Heart right ventricle (tissue), 16 donors: ENCODE measurements at regions not wholly inside any gene's neighbourhood (a gene's known extent, or its start where the extent isn't known, plus 50 kb on each side); places are given as distances from the start of the nearest gene placed in this dataset.
A peak's percentile ranks its signal among the peaks of the same experiment; 100 is the strongest.

Experiments
- ATAC-seq, 8 donors: fragments of 200-7000 bp; cut with Tn5 transposase; one replicate each; pipeline ENCODE4 v1.9.1; 2020; ENCODE audit warnings: mild to moderate bottlenecking in 8 of 8, moderate library complexity in 8 of 8, moderate number of reproducible peaks in 1 of 8
- DNase-seq, 2 donors: peaks; one replicate each; pipeline ENCODE4 v3.0.0-alpha.2; 2020
- H3K27ac ChIP-seq, 10 donors: fragments of 200-600 bp; sonication (generic) in 2 of 10; one replicate each; pipeline versions ENCODE4 v1.5.0 to v1.8.0; 2020 to 2022; ENCODE audit warnings: mild to moderate bottlenecking in 3 of 10
- H3K27me3 ChIP-seq, 7 donors: fragments of 200-600 bp; one replicate each; pipeline ENCODE4 v1.8.0; 2021 to 2022; ENCODE audit warnings: mild to moderate bottlenecking in 2 of 7
- H3K36me3 ChIP-seq, 9 donors: fragments of 200-600 bp; sonication (generic) in 1 of 9; one replicate each; pipeline versions ENCODE4 v1.5.0 to v1.8.0; 2020 to 2022; ENCODE audit warnings: mild to moderate bottlenecking in 2 of 9
- H3K4me1 ChIP-seq, 9 donors: fragments of 200-600 bp; sonication (generic) in 1 of 9; one replicate each; pipeline versions ENCODE4 v1.5.0 to v1.8.0; 2020 to 2022; ENCODE audit warnings: mild to moderate bottlenecking in 4 of 9
- H3K4me3 ChIP-seq, 10 donors: fragments of 200-600 bp; sonication (generic) in 2 of 10; one replicate each; pipeline versions ENCODE4 v1.5.0 to v1.8.0; 2020 to 2022; ENCODE audit warnings: mild to moderate bottlenecking in 7 of 10, moderate library complexity in 2 of 10
- H3K9me3 ChIP-seq, 11 donors: fragments of 200-600 bp in 10 of 11; sonication (generic) in 2 of 11; one replicate each; pipeline versions ENCODE4 v1.5.0 to v1.8.0; 2013 to 2022; ENCODE audit warnings: mild to moderate bottlenecking in 2 of 11, control low read depth in 1 of 11, moderate library complexity in 1 of 11
- WGBS, 2 donors: extraction: QIAGEN DNeasy Blood & Tissue Kit; methylation state at CpG; one replicate each; pipeline ENCODE4 v1.1.7; 2013; ENCODE audit warnings: inconsistent platforms in 1 of 2; 5-methylcytosine and 5-hydroxymethylcytosine counted together
- intact Hi-C, 10 donors: fragments of 100-400 bp; cut with DNase I; formaldehyde crosslinking; loops; one replicate each; pipeline versions ENCODE4 v1.11.1 to v1.14.2; 2022
- TF ChIP-seq, protein P1 (sequence below), 9 donors: fragments of 200-600 bp; sonication (generic) in 2 of 9; IDR thresholded peaks; one replicate each; pipeline versions ENCODE4 v1.5.0 to v1.8.0; 2021 to 2022; ENCODE audit warnings: antibody characterized with exemption in 9 of 9, mild to moderate bottlenecking in 5 of 9, moderate library complexity in 1 of 9
- donor health status: Arrhythmogenic right ventricular cardiomyopathy.
- donor health status: ischemic (EF 13 %, LVEDD 7.1; RV severe dilation, severe dysfunction).
- donor health status: healthy with polysubstance abuse.
- donor health status: DM: no; HTN: yes; CAD: no.
- donor health status: DM: no; HTN: no; CAD: no.
- donor health status: ischemic (EF 25% LVEDD 6.9; RV normal size, moderate dysfunction).
- donor health status: ischemic (EF 25% LVEDD 5.7; RV mildly dilated, moderate dysfunction).
- donor health status: healthy.
- donor health status: DM: yes; HTN: yes; CAD: no.
- donor health status: Ischemic cardiomyopathy.
- donor health status: ischemic (EF 35%, LVEDD 5.7; RV mildly dilated, moderate dysfunction).
- donor health status: nonischemic (EF 11% LVEDD 7.7; RV severe dilation, severe dysfunction).
- donor health status: DM: yes; HTN: yes; CAD: no.
- donor health status: PGD.
- donor health status: ischemic (EF 29% LVEDD 5.4; RV normal size, mild dysfunction).
- donor health status: nonischemic (EF 23%, LVEDD 6.1; RV moderate dilation, normal function).

DNA sequence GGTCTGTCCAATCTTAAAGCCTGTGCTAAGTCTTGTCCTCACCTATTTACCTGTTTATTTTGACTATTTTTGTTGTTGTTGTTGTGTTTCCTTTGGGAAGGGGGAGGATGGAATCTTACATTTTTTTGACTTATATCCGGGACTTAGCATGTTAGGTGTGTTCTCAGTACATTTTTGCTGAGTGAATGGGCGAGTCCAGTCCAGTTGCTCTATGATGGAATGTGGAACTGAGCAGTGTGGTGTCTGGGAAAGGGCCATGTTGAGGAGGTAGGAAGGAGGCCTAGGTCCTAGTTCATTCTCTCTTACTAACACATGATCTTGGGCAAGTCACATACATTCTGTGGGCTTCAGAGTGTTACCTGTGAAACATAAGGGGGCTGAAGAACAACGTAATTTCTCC lies 80.9 kb upstream of the SLC38A2 start:
- no peak for DNase-seq
- Histone ChIP-seq H3K9me3 (no peaks in the 10 kb centered on the region), H3K27me3 (no peaks in the 10 kb centered on the region), H3K4me3 (no peak overlapping the region), H3K4me1 (peaks cover 9 to 43% (median 24%) of the 10 kb centered on the region in 9 donors), H3K27ac (no peak overlapping the region), H3K36me3 (no peaks in the 10 kb centered on the region)
- 97 to 99% methylated on average over 3 of the region's 3 CpGs for WGBS, 2 donors
- intact Hi-C loops: loop anchor here in 1 of 10 donors (10.0 kb wide), 1 partner anchor 69 kb away; no protein-coding TSS in a partner anchor
- TF ChIP-seq, protein P1, sequence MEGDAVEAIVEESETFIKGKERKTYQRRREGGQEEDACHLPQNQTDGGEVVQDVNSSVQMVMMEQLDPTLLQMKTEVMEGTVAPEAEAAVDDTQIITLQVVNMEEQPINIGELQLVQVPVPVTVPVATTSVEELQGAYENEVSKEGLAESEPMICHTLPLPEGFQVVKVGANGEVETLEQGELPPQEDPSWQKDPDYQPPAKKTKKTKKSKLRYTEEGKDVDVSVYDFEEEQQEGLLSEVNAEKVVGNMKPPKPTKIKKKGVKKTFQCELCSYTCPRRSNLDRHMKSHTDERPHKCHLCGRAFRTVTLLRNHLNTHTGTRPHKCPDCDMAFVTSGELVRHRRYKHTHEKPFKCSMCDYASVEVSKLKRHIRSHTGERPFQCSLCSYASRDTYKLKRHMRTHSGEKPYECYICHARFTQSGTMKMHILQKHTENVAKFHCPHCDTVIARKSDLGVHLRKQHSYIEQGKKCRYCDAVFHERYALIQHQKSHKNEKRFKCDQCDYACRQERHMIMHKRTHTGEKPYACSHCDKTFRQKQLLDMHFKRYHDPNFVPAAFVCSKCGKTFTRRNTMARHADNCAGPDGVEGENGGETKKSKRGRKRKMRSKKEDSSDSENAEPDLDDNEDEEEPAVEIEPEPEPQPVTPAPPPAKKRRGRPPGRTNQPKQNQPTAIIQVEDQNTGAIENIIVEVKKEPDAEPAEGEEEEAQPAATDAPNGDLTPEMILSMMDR (IDR thresholded peaks at IDR 0.05): no peak
- no peak for ATAC-seq

DNA sequence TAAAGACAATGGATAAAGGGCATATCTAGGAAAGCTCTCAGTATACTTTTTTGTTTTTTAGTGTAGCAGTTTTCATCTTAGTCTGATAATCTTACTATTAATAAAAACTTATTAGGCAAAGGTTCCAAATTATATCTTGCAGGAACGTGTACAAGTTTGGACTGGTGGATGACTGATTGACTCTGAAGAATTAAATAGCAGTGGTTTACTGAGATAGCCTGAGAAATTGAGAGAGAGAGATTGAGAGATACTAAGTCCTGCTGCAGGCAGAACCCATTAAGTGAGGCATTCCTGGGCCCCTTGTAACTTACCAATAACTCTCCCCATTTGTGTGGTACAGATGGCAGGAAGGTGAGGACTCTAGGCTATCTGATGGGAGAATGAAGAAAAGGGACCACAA lies 80.2 kb upstream of the SLC38A2 start:
- H3K4me1 ChIP-seq: peaks cover 9 to 38% (median 24%) of the 10 kb centered on the region in 9 donors
- TF ChIP-seq, protein P1 (IDR thresholded peaks at IDR 0.05): no peak
- DNase-seq (no peak), ATAC-seq (no peak)
- H3K36me3 ChIP-seq: no peaks in the 10 kb centered on the region
- intact Hi-C loops: loop anchor here in 1 of 10 donors (10.0 kb wide), 1 partner anchor 68 kb away; no protein-coding TSS in a partner anchor
- no peak overlapping the region for H3K4me3 ChIP-seq
- no peak overlapping the region for H3K27ac ChIP-seq
- 26 to 49% methylated on average over 1 of the region's 1 CpG for WGBS, 2 donors
- no peaks in the 10 kb centered on the region for H3K27me3 ChIP-seq
- H3K9me3 ChIP-seq: no peaks in the 10 kb centered on the region

DNA sequence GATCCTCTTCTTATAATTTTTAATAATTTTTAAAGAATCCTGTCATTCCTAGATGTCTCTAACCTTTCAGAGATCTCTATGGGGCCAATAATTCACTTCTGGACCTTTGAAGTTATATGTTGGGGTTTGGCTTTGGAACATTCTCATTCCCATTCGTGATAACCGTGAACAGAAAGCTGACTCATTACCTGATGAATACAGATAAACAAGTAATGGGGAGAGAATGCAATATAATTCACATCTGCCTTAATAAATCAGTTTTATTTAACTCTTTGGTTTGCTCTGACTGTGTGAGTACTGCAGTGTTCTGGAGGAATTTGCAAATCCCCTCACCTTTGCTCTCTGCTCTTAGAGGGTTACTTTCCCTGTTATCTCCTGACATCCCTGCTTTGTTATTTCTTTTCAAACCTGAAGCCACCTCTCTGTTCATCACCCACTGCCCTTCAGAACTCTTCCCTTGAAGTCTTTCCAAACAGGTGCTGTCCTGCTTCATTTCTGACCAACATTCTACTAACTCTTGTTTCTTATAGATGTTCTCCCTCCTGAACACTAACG lies 79.6 kb upstream of the SLC38A2 start:
- intact Hi-C loops: loop anchor here in 1 of 10 donors (10.0 kb wide), 1 partner anchor 67 kb away; no protein-coding TSS in a partner anchor
- TF ChIP-seq, protein P1 (IDR thresholded peaks at IDR 0.05): no peak
- Histone ChIP-seq H3K27me3 (no peaks in the 10 kb centered on the region), H3K36me3 (no peaks in the 10 kb centered on the region), H3K4me3 (no peak overlapping the region), H3K9me3 (no peaks in the 10 kb centered on the region), H3K4me1 (peaks cover 9 to 38% (median 24%) of the 10 kb centered on the region in 9 donors), H3K27ac (peak overlapping the region in 1 of 10 donors; percentile 16)
- 39 to 51% methylated on average over 3 of the region's 3 CpGs for WGBS, 2 donors
- ATAC-seq: no peak
- DNase-seq: no peak

DNA sequence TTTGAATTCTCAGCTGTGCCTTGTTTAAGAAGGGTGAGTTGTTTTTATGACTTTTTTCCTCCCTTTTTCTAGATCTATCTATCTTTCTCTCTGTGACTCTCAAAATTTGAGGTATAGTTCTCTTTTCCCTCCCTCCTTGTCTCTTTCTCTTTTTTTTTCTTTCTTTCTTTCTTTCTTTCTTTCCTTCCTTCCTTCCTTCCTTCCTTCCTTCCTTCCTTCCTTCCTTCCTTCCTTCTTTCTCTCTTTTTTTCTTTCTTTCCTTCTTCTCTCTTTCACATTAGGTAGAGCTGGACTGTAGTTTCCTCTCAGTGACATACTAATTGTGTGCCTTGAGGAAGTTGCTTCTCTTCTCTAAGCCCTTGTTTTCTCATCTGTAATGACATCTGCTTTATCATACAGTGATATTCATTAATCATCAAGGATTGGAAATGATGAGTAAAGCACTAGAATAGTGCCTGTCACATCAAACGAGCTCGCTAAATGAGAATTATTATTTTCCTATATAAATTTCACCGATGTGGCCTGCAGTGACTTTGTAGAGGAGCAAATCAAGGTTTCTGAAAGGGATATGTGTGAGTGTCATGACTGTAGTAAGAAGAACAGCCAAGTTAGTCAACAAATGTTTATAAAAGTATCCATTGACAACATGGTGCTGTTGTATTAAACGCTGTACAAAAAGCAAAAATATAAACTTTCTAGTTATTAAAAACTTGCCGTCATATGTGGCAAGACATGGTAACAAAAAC lies 78.9 kb upstream of the SLC38A2 start:
- Histone ChIP-seq H3K36me3 (no peaks in the 10 kb centered on the region), H3K4me1 (peaks cover 9 to 37% (median 27%) of the 10 kb centered on the region in 9 donors), H3K4me3 (no peak overlapping the region), H3K9me3 (no peaks in the 10 kb centered on the region), H3K27me3 (no peaks in the 10 kb centered on the region), H3K27ac (peak overlapping the region in 1 of 10 donors; percentile 49)
- ATAC-seq (no peak), DNase-seq (no peak)
- intact Hi-C loops: loop anchor here in 1 of 10 donors (10.0 kb wide), 1 partner anchor 67 kb away; no protein-coding TSS in a partner anchor
- WGBS, 2 donors: 71 to 75% methylated on average over 5 of the region's 5 CpGs
- TF ChIP-seq, protein P1 (IDR thresholded peaks at IDR 0.05): no peak
